ENCODE measurements at regions not wholly inside any gene's neighbourhood (a gene's known extent, or its start where the extent isn't known, plus 50 kb on each side); places are given as distances from the start of the nearest gene placed in this dataset.
"Not testable (repeated sequence)": the region's sequence is repeated elsewhere in the genome, so short reads cannot be mapped to it uniquely, and the experiment has no call there.

GRCh38 chr3:30516238-30516637, 90.2 kb upstream of the TGFBR2 start:
- in situ Hi-C loops (cut with HindIII; ENCODE audit: low pct_unique_long_range_greater_than_20kb, low sequenced_read_pairs): no loop called here
- DNase-seq (ENCODE audit: low read depth, low spot score): no peak

GRCh38 chr3:30518181-30518864, 88.1 kb upstream of the TGFBR2 start:
- no peak for DNase-seq (ENCODE audit: low read depth, low spot score)
- in situ Hi-C loops (cut with HindIII; ENCODE audit: low pct_unique_long_range_greater_than_20kb, low sequenced_read_pairs): no loop called here

GRCh38 chr3:30518872-30519271, 87.5 kb upstream of the TGFBR2 start:
- DNase-seq (ENCODE audit: low read depth, low spot score): no peak
- in situ Hi-C loops (cut with HindIII; ENCODE audit: low pct_unique_long_range_greater_than_20kb, low sequenced_read_pairs): no loop called here

- in situ Hi-C loops (cut with HindIII; ENCODE audit: low pct_unique_long_range_greater_than_20kb, low sequenced_read_pairs): no loop called here
- no peak for DNase-seq (ENCODE audit: low read depth, low spot score)
Observed at GRCh38 chr3:30520699-30521098, 85.7 kb upstream of the TGFBR2 start.

- in situ Hi-C loops (cut with HindIII; ENCODE audit: low pct_unique_long_range_greater_than_20kb, low sequenced_read_pairs): no loop called here
Observed at GRCh38 chr3:30521156-30521715, 85.2 kb upstream of the TGFBR2 start.

GRCh38 chr3:30522476-30522875, 83.9 kb upstream of the TGFBR2 start:
- in situ Hi-C loops (cut with HindIII; ENCODE audit: low pct_unique_long_range_greater_than_20kb, low sequenced_read_pairs): no loop called here
- no peak for DNase-seq (ENCODE audit: low read depth, low spot score)

More at GRCh38 chr3:30521156-30521715, 85.2 kb upstream of the TGFBR2 start:
- no peak for DNase-seq (ENCODE audit: low read depth, low spot score)

- in situ Hi-C loops (cut with HindIII; ENCODE audit: low pct_unique_long_range_greater_than_20kb, low sequenced_read_pairs): no loop called here
Observed at GRCh38 chr3:30523366-30523765, 83.0 kb upstream of the TGFBR2 start.

GRCh38 chr3:30524357-30525040, 81.9 kb upstream of the TGFBR2 start:
- in situ Hi-C loops (cut with HindIII; ENCODE audit: low pct_unique_long_range_greater_than_20kb, low sequenced_read_pairs): no loop called here
- DNase-seq (ENCODE audit: low read depth, low spot score): no peak

More at GRCh38 chr3:30523366-30523765, 83.0 kb upstream of the TGFBR2 start:
- no peak for DNase-seq (ENCODE audit: low read depth, low spot score)

GRCh38 chr3:30526031-30526430, 80.4 kb upstream of the TGFBR2 start:
- DNase-seq (ENCODE audit: low read depth, low spot score): no peak
- in situ Hi-C loops (cut with HindIII; ENCODE audit: low pct_unique_long_range_greater_than_20kb, low sequenced_read_pairs): no loop called here

- DNase-seq (ENCODE audit: low read depth, low spot score): no peak
- in situ Hi-C loops (cut with HindIII; ENCODE audit: low pct_unique_long_range_greater_than_20kb, low sequenced_read_pairs): no loop called here
Observed at GRCh38 chr3:30527186-30527585, 79.2 kb upstream of the TGFBR2 start.

GRCh38 chr3:30527720-30528119, 78.7 kb upstream of the TGFBR2 start:
- in situ Hi-C loops (cut with HindIII; ENCODE audit: low pct_unique_long_range_greater_than_20kb, low sequenced_read_pairs): no loop called here
- DNase-seq (ENCODE audit: low read depth, low spot score): no peak

GRCh38 chr3:30530084-30530483, 76.3 kb upstream of the TGFBR2 start:
- no peak for DNase-seq (ENCODE audit: low read depth, low spot score)
- in situ Hi-C loops (cut with HindIII; ENCODE audit: low pct_unique_long_range_greater_than_20kb, low sequenced_read_pairs): no loop called here

- in situ Hi-C loops (cut with HindIII; ENCODE audit: low pct_unique_long_range_greater_than_20kb, low sequenced_read_pairs): no loop called here
- no peak for DNase-seq (ENCODE audit: low read depth, low spot score)
Observed at GRCh38 chr3:30531017-30531570, 75.3 kb upstream of the TGFBR2 start.

GRCh38 chr3:30535525-30535924, 70.9 kb upstream of the TGFBR2 start:
- DNase-seq (ENCODE audit: low read depth, low spot score): no peak

GRCh38 chr3:30538791-30539190, 67.6 kb upstream of the TGFBR2 start:
- in situ Hi-C loops (cut with HindIII; ENCODE audit: low pct_unique_long_range_greater_than_20kb, low sequenced_read_pairs): no loop called here
- no peak for DNase-seq (ENCODE audit: low read depth, low spot score)

More at GRCh38 chr3:30535525-30535924, 70.9 kb upstream of the TGFBR2 start:
- in situ Hi-C loops (cut with HindIII; ENCODE audit: low pct_unique_long_range_greater_than_20kb, low sequenced_read_pairs): no loop called here

GRCh38 chr3:30539206-30539605, 67.2 kb upstream of the TGFBR2 start:
- no peak for DNase-seq (ENCODE audit: low read depth, low spot score)
- in situ Hi-C loops (cut with HindIII; ENCODE audit: low pct_unique_long_range_greater_than_20kb, low sequenced_read_pairs): no loop called here

- no peak for DNase-seq (ENCODE audit: low read depth, low spot score)
- in situ Hi-C loops (cut with HindIII; ENCODE audit: low pct_unique_long_range_greater_than_20kb, low sequenced_read_pairs): no loop called here
Observed at GRCh38 chr3:30539772-30540171, 66.6 kb upstream of the TGFBR2 start.

- DNase-seq (ENCODE audit: low read depth, low spot score); in situ Hi-C loops (cut with HindIII; ENCODE audit: low pct_unique_long_range_greater_than_20kb, low sequenced_read_pairs): not testable (repeated sequence)
Observed at GRCh38 chr3:30541156-30541555, 65.2 kb upstream of the TGFBR2 start.

- no peak for DNase-seq (ENCODE audit: low read depth, low spot score)
- in situ Hi-C loops (cut with HindIII; ENCODE audit: low pct_unique_long_range_greater_than_20kb, low sequenced_read_pairs): no loop called here
Observed at GRCh38 chr3:30542897-30543296, 63.5 kb upstream of the TGFBR2 start.

Data from SK-MEL-5 (cell line).